Mesothelial cell of epicardium (in vitro differentiated cells): ENCODE measurements at regions not wholly inside any gene's neighbourhood (a gene's known extent, or its start where the extent isn't known, plus 50 kb on each side); places are given as distances from the start of the nearest gene placed in this dataset.

Source experiments
- DNase-seq, 2 experiments: peaks; one replicate each; pipeline ENCODE4 v3.0.0; 2021; ENCODE audit warnings: low spot score in 2 of 2; ENCODE audit not compliant: unreplicated experiment in 2 of 2
- H3K27ac Mint-ChIP-seq: 2 replicates; pipeline ENCODE4 v1.8.0; 2021; ENCODE audit warnings: mixed read lengths
- H3K27me3 Mint-ChIP-seq: 2 replicates; pipeline ENCODE4 v1.8.0; 2021; ENCODE audit warnings: low read depth, mixed read lengths
- H3K36me3 Mint-ChIP-seq: 2 replicates; pipeline ENCODE4 v1.8.0; 2021; ENCODE audit warnings: mixed read lengths
- H3K4me1 Mint-ChIP-seq: 2 replicates; pipeline ENCODE4 v1.8.0; 2021; ENCODE audit warnings: mixed read lengths
- H3K4me3 Mint-ChIP-seq: 2 replicates; pipeline ENCODE4 v1.8.0; 2021; ENCODE audit warnings: mild to moderate bottlenecking, moderate library complexity, mixed read lengths
- H3K9me3 Mint-ChIP-seq: 2 replicates; pipeline ENCODE4 v1.8.0; 2021; ENCODE audit warnings: mixed read lengths
- CTCF ChIP-seq: fragments of 200-600 bp; sonication (generic); IDR thresholded peaks from one replicate; pipeline ENCODE4 v1.5.0; 2021; ENCODE audit warnings: antibody characterized with exemption; ENCODE audit not compliant: unreplicated experiment

GRCh38 chr9:75834878-75835277 lies 55.6 kb upstream of the PCSK5 start:
- DNase-seq: no peak
- peaks cover 12% of the 10 kb centered on the region for H3K9me3 Mint-ChIP-seq
- no peaks in the 10 kb centered on the region for H3K4me1 Mint-ChIP-seq
- no peaks in the 10 kb centered on the region for H3K36me3 Mint-ChIP-seq
- no peak overlapping the region for H3K4me3 Mint-ChIP-seq
- no peaks in the 10 kb centered on the region for H3K27me3 Mint-ChIP-seq
- no peak overlapping the region for H3K27ac Mint-ChIP-seq
- no peak for TF ChIP-seq CTCF
